CD4-positive, alpha-beta T cell treated with Interleukin-15 for 4 hours (primary cell): ENCODE measurements at regions not wholly inside any gene's neighbourhood (a gene's known extent, or its start where the extent isn't known, plus 50 kb on each side); places are given as distances from the start of the nearest gene placed in this dataset.

Experiments used
- DNase-seq: peaks from one replicate; pipeline ENCODE4 v3.0.0-alpha.2; 2020; ENCODE audit warnings: low spot score

- DNase-seq: peak; percentile 15
Observed at GRCh38 chr2:239625971-239626734, 225.3 kb upstream of the HDAC4 start.

DNA sequence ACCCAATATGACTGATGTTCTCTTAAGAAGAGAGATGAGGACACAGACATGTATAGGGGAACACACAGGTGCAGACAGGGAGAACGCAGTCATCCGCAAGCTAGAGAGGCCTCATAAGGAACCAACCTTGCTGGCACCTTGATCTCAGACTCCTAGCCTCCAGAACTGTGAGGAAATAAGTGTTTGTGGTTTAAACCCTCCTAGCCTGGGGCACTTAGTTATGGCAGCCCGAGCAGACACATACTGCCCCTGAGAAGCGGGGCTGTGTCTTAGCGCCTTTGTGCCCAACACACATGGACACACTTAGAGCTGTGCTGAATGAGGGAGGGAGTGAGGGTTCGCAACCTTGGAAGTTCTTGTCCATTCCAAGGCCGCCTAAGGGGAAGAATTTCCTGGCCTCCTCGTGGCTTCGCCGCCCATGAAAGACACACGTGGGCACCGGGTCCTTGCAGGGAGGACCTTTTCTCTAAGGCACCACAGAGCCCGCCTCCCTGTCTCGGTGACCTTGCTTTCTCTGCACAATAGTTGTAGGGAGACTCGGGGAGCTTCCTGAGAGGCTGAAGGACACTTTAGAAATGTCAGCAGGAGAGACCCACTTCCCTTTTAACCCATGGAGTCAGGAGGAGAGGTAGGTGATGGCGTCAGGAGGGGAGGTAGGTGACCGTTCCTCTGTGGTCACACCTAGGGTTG is 224.5 kb upstream of the HDAC4 start:
- no peak for DNase-seq

DNA sequence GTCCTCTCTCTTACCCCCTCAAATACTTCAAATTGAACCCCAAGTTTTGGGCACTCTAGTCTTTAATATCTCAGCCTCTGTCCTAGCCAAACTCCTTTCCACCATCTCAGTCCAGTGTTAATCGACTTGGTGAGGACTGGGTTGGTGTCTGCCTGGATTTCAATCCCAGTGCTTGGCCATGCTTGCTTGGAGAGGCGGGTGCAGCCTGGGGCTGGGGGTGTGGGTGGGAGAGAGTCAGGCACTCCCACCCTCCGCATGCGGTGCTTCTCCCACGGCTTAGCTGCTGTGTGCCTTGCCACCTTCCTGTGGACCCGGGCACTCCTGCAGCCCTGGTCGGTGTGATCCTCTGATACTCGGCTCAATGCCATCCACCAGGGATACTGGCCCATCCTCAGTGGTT is 220.8 kb upstream of the HDAC4 start:
- no peak for DNase-seq

DNA sequence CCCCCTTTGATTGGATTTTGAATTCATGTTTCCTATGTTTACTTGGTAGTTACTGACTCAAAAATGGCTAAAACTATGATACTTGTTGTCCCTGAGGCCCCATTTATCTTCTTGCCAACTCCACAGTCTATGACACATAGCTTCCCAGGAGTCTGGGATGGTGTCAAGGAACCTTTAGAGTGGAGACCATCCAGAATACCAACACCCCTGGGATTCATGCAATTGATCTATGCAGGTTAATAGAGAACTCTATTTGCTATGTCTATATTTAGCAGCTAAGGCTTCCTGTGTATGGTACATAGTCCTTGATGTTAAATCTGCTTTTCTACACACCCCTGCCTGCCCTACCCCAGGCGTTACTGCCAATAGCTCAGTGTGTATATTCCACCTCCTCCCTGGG is 218.5 kb upstream of the HDAC4 start:
- no peak for DNase-seq

DNA sequence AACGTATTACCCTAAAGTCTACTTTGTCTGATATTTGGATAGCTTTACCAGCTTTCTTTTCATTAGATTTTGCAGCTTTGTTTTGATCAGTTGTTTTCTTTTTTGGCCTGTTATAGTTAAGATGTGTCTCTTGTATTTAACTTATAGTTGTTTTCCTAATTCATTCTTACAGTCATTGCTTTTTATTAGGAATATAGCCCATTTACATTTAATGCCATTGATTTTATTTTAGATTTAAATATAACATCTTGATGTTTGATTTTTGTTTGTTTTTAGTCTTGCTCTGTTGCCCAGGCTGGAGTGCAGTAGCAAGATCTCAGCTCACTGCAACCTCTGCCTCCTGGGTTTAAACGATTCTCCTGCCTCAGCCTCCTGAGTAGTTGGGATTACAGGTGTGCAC is 215.9 kb upstream of the HDAC4 start:
- DNase-seq: no peak

GRCh38 chr2:239612133-239612532 is 211.3 kb upstream of the HDAC4 start:
- no peak for DNase-seq

- DNase-seq: no peak
Observed at GRCh38 chr2:239611222-239611795, 210.5 kb upstream of the HDAC4 start.

- DNase-seq: no peak
Observed at GRCh38 chr2:239610457-239611221, 209.8 kb upstream of the HDAC4 start.

GRCh38 chr2:239609607-239610310 is 208.9 kb upstream of the HDAC4 start:
- DNase-seq: peak; percentile 18

DNA sequence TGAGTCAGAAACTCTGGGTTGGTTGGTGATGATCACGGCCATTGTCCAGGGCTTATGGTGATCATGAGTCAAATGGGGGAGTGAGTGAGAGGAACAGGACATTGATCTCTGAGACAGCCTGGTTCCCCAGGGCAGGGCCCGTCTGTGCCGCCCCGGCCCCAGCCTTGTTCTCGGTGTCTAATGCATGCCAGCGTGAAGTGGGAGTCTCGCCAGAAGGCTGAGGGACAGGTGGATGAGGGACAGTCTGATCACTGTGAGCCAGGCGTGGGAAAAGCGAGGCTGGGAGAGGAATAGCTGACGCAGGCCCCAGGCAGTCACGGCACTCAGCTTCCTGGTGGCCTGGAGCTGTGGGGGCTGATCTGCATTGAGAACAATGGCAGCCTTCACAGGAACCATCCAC is 208.3 kb upstream of the HDAC4 start:
- no peak for DNase-seq

GRCh38 chr2:239608723-239609122 is 207.9 kb upstream of the HDAC4 start:
- no peak for DNase-seq

DNA sequence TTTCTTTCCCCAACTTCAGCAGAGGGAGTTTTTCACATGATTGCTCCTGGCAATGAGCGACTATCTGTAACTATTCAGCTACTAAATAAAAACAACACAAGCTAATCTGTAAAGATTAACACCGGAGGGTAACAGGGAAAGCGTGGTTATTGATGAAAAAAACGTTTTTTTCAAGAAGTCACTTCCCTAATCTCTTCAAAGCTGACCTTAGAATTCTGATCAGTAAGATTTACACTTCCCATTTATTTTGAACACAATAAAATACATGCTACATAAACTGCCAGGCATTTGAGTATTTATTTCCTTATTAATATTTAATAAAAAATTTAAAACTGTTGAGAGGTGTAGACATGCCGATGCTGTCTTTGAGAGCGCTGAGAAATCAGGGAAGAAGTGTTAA is 207.4 kb upstream of the HDAC4 start:
- DNase-seq: no peak

- no peak for DNase-seq
Observed at GRCh38 chr2:239607517-239608191, 206.8 kb upstream of the HDAC4 start.

- DNase-seq: no peak
Observed at GRCh38 chr2:239606741-239607516, 206.1 kb upstream of the HDAC4 start.

DNA sequence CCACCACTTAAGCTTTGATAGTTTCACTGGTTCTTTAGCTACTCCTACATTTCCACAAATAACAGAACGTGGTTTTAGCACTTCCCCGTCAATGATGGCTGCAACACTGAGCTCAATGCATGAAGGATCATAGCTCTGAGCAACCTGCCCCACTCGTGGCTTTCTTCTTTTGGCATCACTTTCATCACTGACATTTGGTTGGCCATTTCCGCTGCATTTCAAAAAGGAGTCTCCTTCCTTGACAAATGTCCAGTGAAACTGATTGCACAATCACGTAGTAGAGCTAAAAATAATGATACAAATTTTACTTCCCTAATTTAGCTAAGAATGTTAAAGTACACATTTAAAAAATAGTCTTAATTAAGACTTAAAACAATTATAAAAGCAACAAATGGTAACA is 205.2 kb upstream of the HDAC4 start:
- no peak for DNase-seq

DNA sequence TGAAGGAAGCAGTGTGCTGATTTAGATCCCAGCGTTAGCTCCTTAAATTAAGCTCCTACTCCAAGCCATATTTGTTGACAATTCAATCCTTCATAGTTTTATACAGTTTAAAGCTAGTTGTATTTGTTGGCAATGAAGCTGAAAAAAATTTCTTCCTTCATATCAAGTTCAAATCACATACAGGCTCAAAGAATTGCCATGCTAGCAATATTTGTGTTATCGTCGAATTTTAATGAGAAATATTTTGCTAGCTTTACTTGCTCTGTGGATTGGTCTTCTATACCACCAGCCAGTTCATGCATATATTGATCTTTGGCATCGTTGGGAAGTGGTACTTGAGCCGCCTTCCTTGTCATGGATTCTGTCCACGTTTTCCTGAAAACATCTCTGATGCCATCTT is 204.6 kb upstream of the HDAC4 start:
- no peak for DNase-seq

- no peak for DNase-seq
Observed at GRCh38 chr2:239604861-239605260, 204.0 kb upstream of the HDAC4 start.

GRCh38 chr2:239603411-239604356 is 202.9 kb upstream of the HDAC4 start:
- no peak for DNase-seq
